ENCODE measurements at regions not wholly inside any gene's neighbourhood (a gene's known extent, or its start where the extent isn't known, plus 50 kb on each side); places are given as distances from the start of the nearest gene placed in this dataset.
A peak's percentile ranks its signal among the peaks of the same experiment; 100 is the strongest.

- Histone ChIP-seq H3K27ac (ENCODE audit: low read depth, low read length) (no peak overlapping the region), H3K36me3 (ENCODE audit: control insufficient read depth, insufficient read depth, low read length) (no peaks in the 10 kb centered on the region), H3K4me3 (ENCODE audit: low read depth, low read length) (no peak overlapping the region), H3K9me3 (ENCODE audit: control insufficient read depth, insufficient read depth, low read length) (no peaks in the 10 kb centered on the region), H3K27me3 (ENCODE audit: control insufficient read depth, insufficient read depth, low read length) (no peaks in the 10 kb centered on the region), H3K4me1 (ENCODE audit: control insufficient read depth, insufficient read depth, low read length) (no peaks in the 10 kb centered on the region)
- DNase-seq (ENCODE audit: low read depth in 4 of 6, low spot score in 6 of 6) = peak in 1 of 6 donors; percentile 32
- WGBS (ENCODE audit: insufficient coverage) = 63% methylated on average over 1 of the region's 3 CpGs
Observed at GRCh38 chr2:116706396-116706795, 1108.1 kb upstream of the DDX18 start.

DNA sequence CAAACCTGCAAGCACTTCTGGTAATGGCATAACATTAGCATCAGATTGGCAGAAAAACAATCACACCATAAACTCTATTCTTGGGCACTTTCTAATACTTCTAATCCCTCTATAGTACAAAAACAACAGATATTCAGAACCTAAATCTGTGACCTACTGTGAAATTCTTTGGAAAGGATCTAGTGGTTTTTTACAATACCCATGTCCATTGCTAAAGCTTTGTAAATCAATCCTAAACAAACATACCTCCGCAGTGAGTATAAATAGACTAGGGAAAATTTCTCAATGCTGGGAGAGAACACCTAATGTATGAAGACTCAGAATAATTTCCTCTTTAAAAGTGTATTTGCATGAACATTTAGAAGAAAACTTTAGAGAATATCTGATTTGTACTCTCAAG is 1098.5 kb upstream of the DDX18 start:
- no peaks in the 10 kb centered on the region for H3K27me3 ChIP-seq (ENCODE audit: control insufficient read depth, insufficient read depth, low read length)
- no peak overlapping the region for H3K27ac ChIP-seq (ENCODE audit: low read depth, low read length)
- WGBS (ENCODE audit: insufficient coverage) = no CpG with 5 or more reads among the region's 1 CpG
- no peaks in the 10 kb centered on the region for H3K36me3 ChIP-seq (ENCODE audit: control insufficient read depth, insufficient read depth, low read length)
- H3K4me3 ChIP-seq (ENCODE audit: low read depth, low read length) = no peak overlapping the region
- H3K4me1 ChIP-seq (ENCODE audit: control insufficient read depth, insufficient read depth, low read length) = no peaks in the 10 kb centered on the region
- peaks cover 1% of the 10 kb centered on the region for H3K9me3 ChIP-seq (ENCODE audit: control insufficient read depth, insufficient read depth, low read length)
- no peak for DNase-seq (ENCODE audit: low read depth in 4 of 6, low spot score in 6 of 6)

DNA sequence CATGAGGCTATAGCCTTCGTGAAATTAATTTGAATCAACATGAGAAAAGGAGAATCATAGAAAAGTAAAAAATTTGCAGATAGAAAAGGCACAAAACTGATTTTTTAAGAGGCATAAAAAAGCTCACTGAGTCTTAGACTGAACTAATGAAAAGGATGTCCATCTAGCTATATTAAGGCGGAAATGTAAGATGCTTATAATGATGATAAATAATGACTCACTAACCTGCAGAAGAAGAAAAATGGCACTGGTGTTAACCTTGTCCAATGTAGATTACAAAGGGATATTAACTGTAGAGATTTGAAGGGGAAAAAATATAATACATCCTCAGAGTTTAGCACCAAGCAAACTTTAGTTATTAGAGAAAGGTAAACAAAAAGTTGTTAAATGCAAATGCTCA is 1098.0 kb upstream of the DDX18 start:
- Histone ChIP-seq H3K27me3 (ENCODE audit: control insufficient read depth, insufficient read depth, low read length) (no peaks in the 10 kb centered on the region), H3K4me3 (ENCODE audit: low read depth, low read length) (no peak overlapping the region), H3K36me3 (ENCODE audit: control insufficient read depth, insufficient read depth, low read length) (no peaks in the 10 kb centered on the region), H3K9me3 (ENCODE audit: control insufficient read depth, insufficient read depth, low read length) (peaks cover 1% of the 10 kb centered on the region), H3K27ac (ENCODE audit: low read depth, low read length) (no peak overlapping the region), H3K4me1 (ENCODE audit: control insufficient read depth, insufficient read depth, low read length) (no peaks in the 10 kb centered on the region)
- no CpG with 5 or more reads among the region's 2 CpGs for WGBS (ENCODE audit: insufficient coverage)
- no peak for DNase-seq (ENCODE audit: low read depth in 4 of 6, low spot score in 6 of 6)

GRCh38 chr2:116717832-116718231 is 1096.7 kb upstream of the DDX18 start:
- 86% methylated on average over 2 of the region's 4 CpGs for WGBS (ENCODE audit: insufficient coverage)
- DNase-seq (ENCODE audit: low read depth in 4 of 6, low spot score in 6 of 6) = peak in 2 of 6 donors; percentile 8 to 31
- no peak overlapping the region for H3K27ac ChIP-seq (ENCODE audit: low read depth, low read length)
- no peaks in the 10 kb centered on the region for H3K36me3 ChIP-seq (ENCODE audit: control insufficient read depth, insufficient read depth, low read length)
- H3K27me3 ChIP-seq (ENCODE audit: control insufficient read depth, insufficient read depth, low read length) = no peaks in the 10 kb centered on the region
- H3K9me3 ChIP-seq (ENCODE audit: control insufficient read depth, insufficient read depth, low read length) = no peaks in the 10 kb centered on the region
- no peaks in the 10 kb centered on the region for H3K4me1 ChIP-seq (ENCODE audit: control insufficient read depth, insufficient read depth, low read length)
- H3K4me3 ChIP-seq (ENCODE audit: low read depth, low read length) = no peak overlapping the region

GRCh38 chr2:116718451-116718850 is 1096.0 kb upstream of the DDX18 start:
- H3K27me3 ChIP-seq (ENCODE audit: control insufficient read depth, insufficient read depth, low read length) = no peaks in the 10 kb centered on the region
- H3K27ac ChIP-seq (ENCODE audit: low read depth, low read length) = no peak overlapping the region
- H3K4me3 ChIP-seq (ENCODE audit: low read depth, low read length) = no peak overlapping the region
- no peaks in the 10 kb centered on the region for H3K4me1 ChIP-seq (ENCODE audit: control insufficient read depth, insufficient read depth, low read length)
- 83% methylated on average over 1 of the region's 4 CpGs for WGBS (ENCODE audit: insufficient coverage)
- H3K9me3 ChIP-seq (ENCODE audit: control insufficient read depth, insufficient read depth, low read length) = no peaks in the 10 kb centered on the region
- no peak for DNase-seq (ENCODE audit: low read depth in 4 of 6, low spot score in 6 of 6)
- H3K36me3 ChIP-seq (ENCODE audit: control insufficient read depth, insufficient read depth, low read length) = no peaks in the 10 kb centered on the region

GRCh38 chr2:116719836-116720235 is 1094.7 kb upstream of the DDX18 start:
- Histone ChIP-seq H3K36me3 (ENCODE audit: control insufficient read depth, insufficient read depth, low read length) (no peaks in the 10 kb centered on the region), H3K4me3 (ENCODE audit: low read depth, low read length) (no peak overlapping the region), H3K27me3 (ENCODE audit: control insufficient read depth, insufficient read depth, low read length) (no peaks in the 10 kb centered on the region), H3K9me3 (ENCODE audit: control insufficient read depth, insufficient read depth, low read length) (no peaks in the 10 kb centered on the region), H3K27ac (ENCODE audit: low read depth, low read length) (no peak overlapping the region), H3K4me1 (ENCODE audit: control insufficient read depth, insufficient read depth, low read length) (no peaks in the 10 kb centered on the region)
- peak in 2 of 6 donors; percentile 7 to 51 for DNase-seq (ENCODE audit: low read depth in 4 of 6, low spot score in 6 of 6)
- 22% methylated on average over 1 of the region's 2 CpGs for WGBS (ENCODE audit: insufficient coverage)

DNA sequence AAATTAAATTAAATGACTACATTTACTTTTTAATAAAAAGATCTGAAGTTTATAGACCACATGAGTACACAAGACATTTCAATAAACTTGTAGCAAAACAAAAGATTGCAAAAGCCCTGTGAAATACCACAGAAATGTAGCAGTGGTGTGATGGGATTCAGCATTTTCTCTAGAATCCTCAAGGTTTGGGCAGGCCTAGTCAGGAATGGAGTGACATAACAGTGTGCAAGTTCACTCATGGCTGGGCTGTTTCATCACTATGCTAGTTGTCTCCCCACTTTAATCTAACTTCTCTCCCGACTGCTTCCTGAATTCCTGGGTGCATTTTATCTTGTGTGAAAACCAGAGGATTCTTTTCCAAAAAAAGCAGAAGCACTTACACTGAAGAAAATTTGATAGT is 1089.9 kb upstream of the DDX18 start:
- Histone ChIP-seq H3K27me3 (ENCODE audit: control insufficient read depth, insufficient read depth, low read length) (no peaks in the 10 kb centered on the region), H3K27ac (ENCODE audit: low read depth, low read length) (no peak overlapping the region), H3K9me3 (ENCODE audit: control insufficient read depth, insufficient read depth, low read length) (no peaks in the 10 kb centered on the region), H3K4me1 (ENCODE audit: control insufficient read depth, insufficient read depth, low read length) (no peaks in the 10 kb centered on the region), H3K36me3 (ENCODE audit: control insufficient read depth, insufficient read depth, low read length) (no peaks in the 10 kb centered on the region), H3K4me3 (ENCODE audit: low read depth, low read length) (no peak overlapping the region)
- WGBS (ENCODE audit: insufficient coverage) = no CpG with 5 or more reads among the region's 1 CpG
- no peak for DNase-seq (ENCODE audit: low read depth in 4 of 6, low spot score in 6 of 6)

GRCh38 chr2:116732322-116732721 is 1082.2 kb upstream of the DDX18 start:
- H3K4me3 ChIP-seq (ENCODE audit: low read depth, low read length) = no peak overlapping the region
- no peak for DNase-seq (ENCODE audit: low read depth in 4 of 6, low spot score in 6 of 6)
- H3K27ac ChIP-seq (ENCODE audit: low read depth, low read length) = no peak overlapping the region
- H3K27me3 ChIP-seq (ENCODE audit: control insufficient read depth, insufficient read depth, low read length) = no peaks in the 10 kb centered on the region
- H3K36me3 ChIP-seq (ENCODE audit: control insufficient read depth, insufficient read depth, low read length) = no peaks in the 10 kb centered on the region
- H3K4me1 ChIP-seq (ENCODE audit: control insufficient read depth, insufficient read depth, low read length) = no peaks in the 10 kb centered on the region
- no peaks in the 10 kb centered on the region for H3K9me3 ChIP-seq (ENCODE audit: control insufficient read depth, insufficient read depth, low read length)
- no CpG with 5 or more reads among the region's 4 CpGs for WGBS (ENCODE audit: insufficient coverage)

- Histone ChIP-seq H3K27me3 (ENCODE audit: control insufficient read depth, insufficient read depth, low read length) (no peaks in the 10 kb centered on the region), H3K9me3 (ENCODE audit: control insufficient read depth, insufficient read depth, low read length) (no peaks in the 10 kb centered on the region), H3K36me3 (ENCODE audit: control insufficient read depth, insufficient read depth, low read length) (no peaks in the 10 kb centered on the region), H3K4me1 (ENCODE audit: control insufficient read depth, insufficient read depth, low read length) (no peaks in the 10 kb centered on the region), H3K4me3 (ENCODE audit: low read depth, low read length) (no peak overlapping the region), H3K27ac (ENCODE audit: low read depth, low read length) (no peak overlapping the region)
- DNase-seq (ENCODE audit: low read depth in 4 of 6, low spot score in 6 of 6) = no peak
- no CpG with 5 or more reads among the region's 3 CpGs for WGBS (ENCODE audit: insufficient coverage)
Observed at GRCh38 chr2:116733699-116734098, 1080.8 kb upstream of the DDX18 start.

DNA sequence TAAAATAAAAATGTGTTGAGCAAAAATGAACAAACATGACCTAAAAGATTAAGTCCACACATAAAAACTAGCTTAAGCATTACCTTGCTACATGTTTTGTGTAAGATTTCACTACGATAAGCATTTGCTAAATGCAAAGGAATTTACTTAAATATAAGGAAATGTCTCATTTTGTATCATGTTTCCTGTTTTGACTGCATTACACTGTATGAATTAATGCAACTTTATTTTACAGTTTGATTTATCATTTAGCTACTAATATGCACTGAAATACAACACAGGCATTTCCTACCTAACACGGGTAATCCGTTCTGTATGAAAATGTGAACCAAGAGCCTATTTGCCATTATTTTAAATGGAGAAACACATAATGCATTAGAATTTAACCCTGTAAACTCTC is 1076.5 kb upstream of the DDX18 start:
- no CpG with 5 or more reads among the region's 3 CpGs for WGBS (ENCODE audit: insufficient coverage)
- Histone ChIP-seq H3K4me3 (ENCODE audit: low read depth, low read length) (no peak overlapping the region), H3K27ac (ENCODE audit: low read depth, low read length) (no peak overlapping the region), H3K27me3 (ENCODE audit: control insufficient read depth, insufficient read depth, low read length) (no peaks in the 10 kb centered on the region), H3K9me3 (ENCODE audit: control insufficient read depth, insufficient read depth, low read length) (no peaks in the 10 kb centered on the region), H3K36me3 (ENCODE audit: control insufficient read depth, insufficient read depth, low read length) (no peaks in the 10 kb centered on the region), H3K4me1 (ENCODE audit: control insufficient read depth, insufficient read depth, low read length) (no peaks in the 10 kb centered on the region)
- no peak for DNase-seq (ENCODE audit: low read depth in 4 of 6, low spot score in 6 of 6)

Data from spinal cord (tissue), 9 donors.